ENCODE measurements at regions not wholly inside any gene's neighbourhood (a gene's known extent, or its start where the extent isn't known, plus 50 kb on each side); places are given as distances from the start of the nearest gene placed in this dataset.
"Not testable (repeated sequence)": the region's sequence is repeated elsewhere in the genome, so short reads cannot be mapped to it uniquely, and the experiment has no call there.

- no peak for TF ChIP-seq CTCF (IDR thresholded peaks at IDR 0.05; ENCODE audit: control insufficient read depth, extremely low read depth, insufficient read depth)
- H3K4me3 ChIP-seq (ENCODE audit: low read depth, low read length): no peak overlapping the region
- DNase-seq (ENCODE audit: low read depth): no peak
Measured at GRCh38 chr12:131471271-131471905, 239.5 kb upstream of the SFSWAP start.

DNA sequence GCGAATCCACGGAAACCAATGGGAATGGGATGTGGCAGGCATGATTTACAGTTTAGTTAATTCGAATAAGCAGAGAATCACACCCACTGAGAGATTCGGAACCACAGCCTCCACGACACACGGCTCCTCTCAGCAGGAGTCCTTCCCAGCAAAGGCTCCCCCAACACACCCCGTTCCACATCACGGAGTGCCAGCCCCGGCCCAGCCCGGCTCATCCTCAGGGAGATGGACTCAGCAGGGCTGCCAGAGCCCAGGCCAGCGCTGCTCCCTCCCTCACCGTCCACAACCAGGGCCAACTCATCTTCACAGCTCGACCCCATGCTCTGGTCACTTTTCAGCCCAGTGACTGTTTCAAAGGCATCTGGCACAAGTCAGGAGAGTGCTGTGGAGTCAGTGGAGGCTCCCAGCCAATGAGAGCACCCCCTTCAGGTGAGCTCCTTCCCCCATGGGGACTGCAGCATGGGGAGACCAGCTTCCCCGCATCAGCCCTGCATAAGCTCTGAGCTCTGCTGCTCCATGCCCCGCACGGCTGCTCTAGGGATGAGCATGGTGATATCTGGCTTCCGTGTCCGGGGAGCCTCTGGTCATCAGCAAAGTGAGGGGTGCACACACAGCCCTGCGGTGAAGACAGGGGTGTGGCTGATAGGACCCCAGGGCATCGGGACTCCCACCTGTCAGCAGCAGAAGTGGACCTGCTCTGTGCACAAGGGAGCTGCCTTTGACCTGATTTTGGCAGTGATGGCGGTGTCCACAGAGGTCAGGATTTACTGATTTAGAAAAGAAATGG lies 238.8 kb upstream of the SFSWAP start:
- DNase-seq (ENCODE audit: low read depth): no peak
- TF ChIP-seq CTCF (IDR thresholded peaks at IDR 0.05; ENCODE audit: control insufficient read depth, extremely low read depth, insufficient read depth): no peak
- H3K4me3 ChIP-seq (ENCODE audit: low read depth, low read length): no peak overlapping the region

GRCh38 chr12:131473261-131473660 lies 237.6 kb upstream of the SFSWAP start:
- DNase-seq (ENCODE audit: low read depth): no peak
- no peak overlapping the region for H3K4me3 ChIP-seq (ENCODE audit: low read depth, low read length)
- TF ChIP-seq CTCF (IDR thresholded peaks at IDR 0.05; ENCODE audit: control insufficient read depth, extremely low read depth, insufficient read depth): no peak

DNA sequence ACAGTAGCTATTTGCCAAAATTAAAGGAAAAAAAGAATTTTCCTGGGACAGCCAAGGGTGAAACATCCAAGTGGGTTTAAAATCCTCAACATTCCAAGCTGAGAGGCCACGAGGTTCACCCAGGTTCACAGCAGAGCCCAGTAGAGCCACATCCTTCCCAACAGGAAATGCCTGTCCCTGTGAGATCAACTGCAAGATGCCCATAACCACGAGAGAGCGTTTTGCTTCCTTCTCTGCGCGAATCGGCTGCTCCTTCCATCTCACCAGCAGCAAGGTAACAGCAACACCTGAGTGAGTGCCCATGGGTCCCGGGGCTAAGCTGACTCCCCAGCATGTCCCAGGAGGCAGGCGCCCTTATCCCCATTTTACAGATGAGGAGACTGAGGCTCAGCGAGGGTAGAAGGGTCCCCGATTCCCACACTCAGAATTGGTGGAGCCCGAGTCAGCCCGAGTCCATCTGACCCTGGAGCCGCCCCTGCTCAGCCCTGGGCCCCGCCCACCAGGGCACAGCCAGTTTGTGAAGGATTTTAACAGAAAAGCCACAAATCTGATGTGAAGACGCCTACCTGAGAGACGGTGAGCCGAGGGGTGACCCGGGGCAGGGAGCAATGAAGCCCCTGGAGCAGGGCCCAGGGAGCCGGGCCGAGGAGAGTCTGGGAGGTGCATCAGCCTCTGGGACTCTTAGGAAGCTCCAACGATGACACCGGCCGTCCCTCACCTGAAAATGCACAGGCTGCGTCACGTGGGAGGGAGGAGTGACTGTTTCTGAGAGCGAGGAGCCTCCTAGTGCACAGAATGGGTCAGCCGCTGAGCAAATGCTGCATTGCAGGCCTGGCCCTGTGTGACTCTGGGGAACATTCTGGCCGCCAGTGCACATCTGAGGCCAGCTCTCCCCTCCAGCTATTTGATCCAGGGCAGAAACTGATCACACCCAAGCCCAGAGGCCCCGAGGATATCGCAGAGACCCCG lies 236.9 kb upstream of the SFSWAP start:
- H3K4me3 ChIP-seq (ENCODE audit: low read depth, low read length): no peak overlapping the region
- DNase-seq (ENCODE audit: low read depth): no peak
- no peak for TF ChIP-seq CTCF (IDR thresholded peaks at IDR 0.05; ENCODE audit: control insufficient read depth, extremely low read depth, insufficient read depth)

DNA sequence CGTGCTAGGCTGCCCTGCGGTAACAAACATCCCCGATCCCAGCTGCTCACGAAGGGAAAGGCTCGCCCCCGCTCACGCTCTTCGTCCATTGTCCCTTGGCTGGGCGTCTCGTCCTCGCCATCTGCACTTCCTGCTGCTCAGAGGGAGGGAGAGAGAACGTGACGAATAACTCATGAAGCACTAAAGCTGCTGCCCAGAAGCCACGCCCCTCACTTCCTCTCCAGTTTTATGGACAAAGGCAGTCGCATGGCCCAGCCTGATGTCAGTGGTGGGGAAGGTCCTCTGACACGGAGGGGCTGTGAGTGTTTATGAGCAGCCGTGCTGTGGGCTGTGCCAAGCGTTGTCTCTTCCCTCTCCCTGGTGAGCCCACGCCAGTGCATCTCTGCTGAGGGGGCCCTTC lies 235.9 kb upstream of the SFSWAP start:
- DNase-seq (ENCODE audit: low read depth); H3K4me3 ChIP-seq (ENCODE audit: low read depth, low read length): not testable (repeated sequence)

DNA sequence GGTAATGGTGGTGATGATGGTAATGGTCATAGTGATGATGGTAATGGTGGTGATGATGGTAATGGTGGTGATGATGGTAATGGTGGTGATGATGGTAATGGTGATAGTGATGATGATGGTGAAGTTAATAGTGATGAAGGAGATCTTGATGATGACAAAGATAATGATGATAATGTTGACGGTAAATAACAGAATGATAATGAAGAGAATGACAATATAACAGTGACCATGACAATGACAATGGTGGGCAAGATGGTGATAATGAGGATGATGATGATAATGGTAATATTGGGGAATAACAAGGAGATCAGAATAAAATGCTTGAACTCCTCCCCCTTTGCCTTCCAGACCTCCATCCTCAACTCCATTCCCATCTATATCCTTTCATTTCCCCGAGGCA lies 233.3 kb upstream of the SFSWAP start:
- DNase-seq (ENCODE audit: low read depth): no peak
- no peak overlapping the region for H3K4me3 ChIP-seq (ENCODE audit: low read depth, low read length)
- TF ChIP-seq CTCF (IDR thresholded peaks at IDR 0.05; ENCODE audit: control insufficient read depth, extremely low read depth, insufficient read depth): no peak

- no peak for DNase-seq (ENCODE audit: low read depth)
- no peak for TF ChIP-seq CTCF (IDR thresholded peaks at IDR 0.05; ENCODE audit: control insufficient read depth, extremely low read depth, insufficient read depth)
- no peak overlapping the region for H3K4me3 ChIP-seq (ENCODE audit: low read depth, low read length)
Measured at GRCh38 chr12:131478468-131478867, 232.4 kb upstream of the SFSWAP start.

Data from LNCaP clone FGC (cell line).